Thyroid gland (tissue), 4 donors: ENCODE measurements at regions not wholly inside any gene's neighbourhood (a gene's known extent, or its start where the extent isn't known, plus 50 kb on each side); places are given as distances from the start of the nearest gene placed in this dataset. TPM values are rescaled to one million over a fixed set of nuclear protein-coding genes. Genes with fewer than 3 reads are reported as not detected.

Experiments
- DNase-seq, 2 donors: peaks; one replicate each; pipeline ENCODE4 v3.0.0-alpha.2; 2019
- H3K27ac ChIP-seq, 3 donors: fragments of 200-600 bp; sonication (generic); 1 replicate in 2 of 3; 2 replicates in 1 of 3; pipeline ENCODE4 v1.5.1; 2016 to 2019; ENCODE audit warnings: mild to moderate bottlenecking in 1 of 3, moderate library complexity in 1 of 3
- H3K27me3 ChIP-seq: fragments of 200-600 bp; sonication (generic); one replicate; pipeline ENCODE4 v1.5.1; 2019
- H3K36me3 ChIP-seq, 2 donors: fragments of 200-600 bp; sonication (generic); one replicate each; pipeline ENCODE4 v1.5.1; 2016 to 2019
- H3K4me1 ChIP-seq, 2 donors: fragments of 200-600 bp; sonication (generic); one replicate each; pipeline ENCODE4 v1.5.1; 2017 to 2019
- H3K4me3 ChIP-seq, 3 donors: fragments of 200-600 bp; sonication (generic); replicated peaks in 1 of 3; 1 replicate in 2 of 3; 2 replicates in 1 of 3; pipeline ENCODE4 v1.5.1; 2016; ENCODE audit warnings: mild to moderate bottlenecking in 1 of 3
- H3K9me3 ChIP-seq: fragments of 200-600 bp; sonication (generic); one replicate; pipeline ENCODE4 v1.5.1; 2017
- POLR2A ChIP-seq, 2 donors: fragments of 450-650 bp; IDR thresholded peaks; one replicate each; pipeline ENCODE4 v1.6.1; 2017; ENCODE audit warnings: antibody characterized with exemption in 2 of 2, mild to moderate bottlenecking in 2 of 2, moderate library complexity in 1 of 2
- WGBS, 2 donors: methylation state at CpG; one replicate each; pipeline ENCODE4 v1.1.5; 2017; 5-methylcytosine and 5-hydroxymethylcytosine counted together
- intact Hi-C: fragments of 100-400 bp; cut with DNase I; formaldehyde crosslinking; loops from one replicate; pipeline ENCODE4 v1.15.1; 2023
- small RNA-seq: library from RNA; depleted of rRNA; stranded (forward); fragments of <200 nt; gene quantifications from one replicate; pipeline ENCODE3, GENCODE V24; 2016
- TF ChIP-seq, protein P1 (sequence below), 6 experiments: fragments of 200-600 bp in 3 of 6; fragments of 450-650 bp in 3 of 6; sonication (generic) in 3 of 6; IDR thresholded peaks; one replicate each; pipeline ENCODE4 v1.5.1; 2016 to 2019; ENCODE audit warnings: antibody characterized with exemption in 6 of 6, mild to moderate bottlenecking in 2 of 6, inconsistent platforms in 1 of 6, moderate library complexity in 1 of 6

- Histone ChIP-seq H3K36me3 (no peaks in the 10 kb centered on the region), H3K27ac (no peak overlapping the region), H3K4me1 (no peaks in the 10 kb centered on the region), H3K9me3 (no peaks in the 10 kb centered on the region), H3K27me3 (no peaks in the 10 kb centered on the region), H3K4me3 (no peak overlapping the region)
- intact Hi-C loops = no loop called here
- TF ChIP-seq, protein P1, sequence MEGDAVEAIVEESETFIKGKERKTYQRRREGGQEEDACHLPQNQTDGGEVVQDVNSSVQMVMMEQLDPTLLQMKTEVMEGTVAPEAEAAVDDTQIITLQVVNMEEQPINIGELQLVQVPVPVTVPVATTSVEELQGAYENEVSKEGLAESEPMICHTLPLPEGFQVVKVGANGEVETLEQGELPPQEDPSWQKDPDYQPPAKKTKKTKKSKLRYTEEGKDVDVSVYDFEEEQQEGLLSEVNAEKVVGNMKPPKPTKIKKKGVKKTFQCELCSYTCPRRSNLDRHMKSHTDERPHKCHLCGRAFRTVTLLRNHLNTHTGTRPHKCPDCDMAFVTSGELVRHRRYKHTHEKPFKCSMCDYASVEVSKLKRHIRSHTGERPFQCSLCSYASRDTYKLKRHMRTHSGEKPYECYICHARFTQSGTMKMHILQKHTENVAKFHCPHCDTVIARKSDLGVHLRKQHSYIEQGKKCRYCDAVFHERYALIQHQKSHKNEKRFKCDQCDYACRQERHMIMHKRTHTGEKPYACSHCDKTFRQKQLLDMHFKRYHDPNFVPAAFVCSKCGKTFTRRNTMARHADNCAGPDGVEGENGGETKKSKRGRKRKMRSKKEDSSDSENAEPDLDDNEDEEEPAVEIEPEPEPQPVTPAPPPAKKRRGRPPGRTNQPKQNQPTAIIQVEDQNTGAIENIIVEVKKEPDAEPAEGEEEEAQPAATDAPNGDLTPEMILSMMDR (IDR thresholded peaks at IDR 0.05) = no peak
- TF ChIP-seq POLR2A (IDR thresholded peaks at IDR 0.05) = no peak
- no peak for DNase-seq
- WGBS, 2 donors = 80 to 82% methylated on average over 9 of the region's 9 CpGs
Observed at GRCh38 chr5:14922456-14922855, 50.9 kb upstream of the ANKH start.

Small RNA genes lying in the stretch of these regions (small RNA-seq; reads per million reads assigned to genes)
- gene RF00096 = not detected
